GM23338 (cell line): ENCODE measurements at regions not wholly inside any gene's neighbourhood (a gene's known extent, or its start where the extent isn't known, plus 50 kb on each side); places are given as distances from the start of the nearest gene placed in this dataset.

Experiments used
- ATAC-seq: fragments of 200-7000 bp; cut with Tn5 transposase; 3 replicates; pipeline ENCODE4 v1.9.1; 2020
- DNase-seq: peaks from one replicate; pipeline ENCODE4 v3.0.0-alpha.2; 2015; ENCODE audit warnings: low spot score
- H2AFZ ChIP-seq: fragments of 200-600 bp; sonication (generic); 2 replicates; pipeline ENCODE4 v1.8.0; 2016; ENCODE audit warnings: antibody characterized with exemption, mild to moderate bottlenecking, moderate library complexity
- H3F3A ChIP-seq: fragments of 200-600 bp; sonication (generic); replicated peaks from 2 replicates; pipeline ENCODE4 v1.8.0; 2017; ENCODE audit warnings: antibody characterized with exemption, mixed run types, low read depth
- H3K27ac ChIP-seq: fragments of 200-600 bp; sonication (generic); 2 replicates; pipeline ENCODE4 v1.6.1; 2016; ENCODE audit warnings: low read depth
- H3K27me3 ChIP-seq: fragments of 200-600 bp; sonication (generic); 2 replicates; pipeline ENCODE4 v1.8.0; 2016; ENCODE audit warnings: mild to moderate bottlenecking, mixed run types, moderate library complexity; ENCODE audit not compliant: insufficient read depth
- H3K36me3 ChIP-seq: fragments of 200-600 bp; sonication (generic); 2 replicates; pipeline ENCODE4 v1.8.0; 2016; ENCODE audit warnings: mild to moderate bottlenecking; ENCODE audit not compliant: insufficient read depth
- H3K4me1 ChIP-seq: fragments of 200-600 bp; sonication (generic); 2 replicates; pipeline ENCODE4 v1.8.0; 2016; ENCODE audit warnings: mild to moderate bottlenecking, moderate library complexity; ENCODE audit not compliant: insufficient read depth
- H3K4me2 ChIP-seq: fragments of 200-600 bp; sonication (generic); 2 replicates; pipeline ENCODE4 v1.7.1; 2017; ENCODE audit warnings: mixed run types
- H3K4me3 ChIP-seq: fragments of 200-600 bp; sonication (generic); 2 replicates; pipeline ENCODE4 v1.6.1; 2016; ENCODE audit warnings: mixed run types
- H3K79me2 ChIP-seq: fragments of 200-600 bp; sonication (generic); replicated peaks from 2 replicates; pipeline ENCODE4 v1.8.0; 2017; ENCODE audit warnings: mild to moderate bottlenecking; ENCODE audit not compliant: insufficient read depth
- H3K9me2 ChIP-seq: fragments of 200-600 bp; sonication (generic); 2 replicates; pipeline ENCODE4 v1.8.0; 2017; ENCODE audit not compliant: insufficient read depth
- H4K20me1 ChIP-seq: fragments of 200-600 bp; sonication (generic); replicated peaks from 2 replicates; pipeline ENCODE4 v1.8.0; 2017; ENCODE audit warnings: mild to moderate bottlenecking; ENCODE audit not compliant: insufficient read depth
- H3K27ac Mint-ChIP-seq: 2 replicates; pipeline ENCODE4 v1.8.0; 2020; ENCODE audit warnings: inconsistent platforms, mild to moderate bottlenecking, moderate library complexity, mixed read lengths
- H3K27me3 Mint-ChIP-seq: 3 replicates; pipeline ENCODE4 v1.8.0; 2022; ENCODE audit warnings: low read depth, mild to moderate bottlenecking, moderate library complexity, mixed read lengths, inconsistent platforms; ENCODE audit not compliant: insufficient read depth, poor library complexity
- H3K36me3 Mint-ChIP-seq: 3 replicates; pipeline ENCODE4 v1.8.0; 2021; ENCODE audit warnings: low read depth, mild to moderate bottlenecking, inconsistent platforms, moderate library complexity, mixed read lengths
- H3K4me1 Mint-ChIP-seq: 3 replicates; pipeline ENCODE4 v1.8.0; 2020; ENCODE audit warnings: mild to moderate bottlenecking, inconsistent platforms, mixed read lengths
- H3K4me3 Mint-ChIP-seq: 3 replicates; pipeline ENCODE4 v1.8.0; 2021; ENCODE audit warnings: moderate library complexity, mild to moderate bottlenecking, inconsistent platforms, mixed read lengths
- H3K9me3 Mint-ChIP-seq: 3 replicates; pipeline ENCODE4 v1.8.0; 2020; ENCODE audit warnings: moderate library complexity, mild to moderate bottlenecking, inconsistent platforms, mixed read lengths
- CREB1 ChIP-seq: fragments of 250-450 bp; sonication (Bioruptor Pico); IDR thresholded peaks from 2 replicates; pipeline ENCODE4 v1.5.0; 2020; ENCODE audit warnings: low read depth, mild to moderate bottlenecking, moderate library complexity
- CTCF ChIP-seq, 2 experiments: fragments of 200-600 bp in 1 of 2; sonication (generic) in 1 of 2; conservative IDR thresholded peaks; 2 replicates each; pipeline versions ENCODE4 v1.5.1 to v1.6.1; 2016 to 2017; ENCODE audit warnings: antibody characterized with exemption in 2 of 2, low read depth in 2 of 2, mild to moderate bottlenecking in 2 of 2, moderate library complexity in 1 of 2
- ETS1 ChIP-seq: IDR thresholded peaks from 2 replicates; pipeline ENCODE4 v1.6.1; 2016; ENCODE audit warnings: antibody characterized with exemption
- EZH2 ChIP-seq: fragments of 200-600 bp; sonication (generic); IDR thresholded peaks from one replicate; pipeline ENCODE4 v1.8.0; 2017; ENCODE audit warnings: antibody characterized with exemption, mild to moderate bottlenecking, low read depth; ENCODE audit not compliant: unreplicated experiment
- EZH2phosphoT487 ChIP-seq: fragments of 200-600 bp; sonication (generic); IDR thresholded peaks from one replicate; pipeline ENCODE4 v1.8.1; 2018; ENCODE audit warnings: antibody characterized with exemption; ENCODE audit not compliant: unreplicated experiment
- JUNB ChIP-seq: IDR thresholded peaks from one replicate; pipeline ENCODE4 v1.6.1; 2016; ENCODE audit warnings: antibody characterized with exemption; ENCODE audit not compliant: unreplicated experiment
- NANOG ChIP-seq: IDR thresholded peaks from 2 replicates; pipeline ENCODE4 v1.6.1; 2016; ENCODE audit warnings: antibody characterized with exemption, borderline replicate concordance
- POLR2AphosphoS5 ChIP-seq: IDR thresholded peaks from 2 replicates; pipeline ENCODE4 v1.6.1; 2016; ENCODE audit warnings: antibody characterized with exemption, low read depth
- REST ChIP-seq: IDR thresholded peaks from one replicate; pipeline ENCODE4 v1.6.1; 2018; ENCODE audit warnings: antibody characterized with exemption; ENCODE audit not compliant: unreplicated experiment
- STAT1 ChIP-seq: IDR thresholded peaks from one replicate; pipeline ENCODE4 v1.6.1; 2016; ENCODE audit warnings: antibody characterized with exemption; ENCODE audit not compliant: unreplicated experiment
- ZNF114 ChIP-seq: fragments of 250-450 bp; sonication (Bioruptor Pico); IDR thresholded peaks from 2 replicates; pipeline ENCODE4 v1.5.0; 2020; ENCODE audit warnings: mild to moderate bottlenecking, moderate library complexity
- ZNF331 ChIP-seq: fragments of 250-450 bp; sonication (Bioruptor Pico); IDR thresholded peaks from 2 replicates; pipeline ENCODE4 v1.5.0; 2020; ENCODE audit warnings: low read depth, mild to moderate bottlenecking, moderate library complexity
- ZNF462 ChIP-seq: fragments of 250-450 bp; sonication (Bioruptor Pico); IDR thresholded peaks from 2 replicates; pipeline ENCODE4 v1.5.0; 2020; ENCODE audit warnings: mild to moderate bottlenecking, moderate library complexity

- Histone ChIP-seq H4K20me1 (no peaks in the 10 kb centered on the region), H3K9me2 (no peaks in the 10 kb centered on the region), H3K27ac (no peak overlapping the region), H3K36me3 (no peaks in the 10 kb centered on the region; the same call in 1 of the 2 replicates), H3F3A (no peaks in the 10 kb centered on the region), H3K4me2 (no peak overlapping the region), H3K27me3 (no peaks in the 10 kb centered on the region), H3K4me1 (peaks cover 5% of the 10 kb centered on the region), H2AFZ (no peak overlapping the region), H3K79me2 (no peaks in the 10 kb centered on the region), H3K4me3 (no peak overlapping the region)
- no peak for TF ChIP-seq CREB1 (CRISPR knock-in tag)
- TF ChIP-seq ZNF462 = no peak
- TF ChIP-seq STAT1 = no peak
- TF ChIP-seq CTCF (conservative IDR thresholded peaks at IDR 0.05; ENCODE audit: low read depth in 2 of 2) = no peak
- no peak for TF ChIP-seq ETS1
- TF ChIP-seq REST = no peak
- no peak for TF ChIP-seq JUNB
- no peak for TF ChIP-seq NANOG
- TF ChIP-seq EZH2 = no peak
- TF ChIP-seq ZNF331 (CRISPR knock-in tag) = no peak
- TF ChIP-seq EZH2phosphoT487 = no peak
- no peak for TF ChIP-seq POLR2AphosphoS5
- TF ChIP-seq ZNF114 (CRISPR knock-in tag) = no peak
- DNase-seq (no peak), ATAC-seq (no peak)
- Mint-ChIP-seq H3K4me1 (peaks cover 12% of the 10 kb centered on the region; the same call in 2 of the 3 replicates), H3K27ac (no peak overlapping the region), H3K4me3 (no peak overlapping the region), H3K9me3 (peaks cover 12% of the 10 kb centered on the region), H3K27me3 (peaks cover 3% of the 10 kb centered on the region), H3K36me3 (peaks cover 15% of the 10 kb centered on the region)
These were observed 133.5 kb downstream of the AASDH start for GRCh38 chr4:56253666-56254305.
